HG02970 (cell line): ENCODE measurements at regions not wholly inside any gene's neighbourhood (a gene's known extent, or its start where the extent isn't known, plus 50 kb on each side); places are given as distances from the start of the nearest gene placed in this dataset.

Experiments used
- ATAC-seq: cut with Tn5 transposase; IDR thresholded peaks from one replicate; pipeline ENCODE4 v1.9.1; 2021; ENCODE audit warnings: mild to moderate bottlenecking, moderate library complexity, moderate number of reproducible peaks; ENCODE audit not compliant: unreplicated experiment, low FRiP score

DNA sequence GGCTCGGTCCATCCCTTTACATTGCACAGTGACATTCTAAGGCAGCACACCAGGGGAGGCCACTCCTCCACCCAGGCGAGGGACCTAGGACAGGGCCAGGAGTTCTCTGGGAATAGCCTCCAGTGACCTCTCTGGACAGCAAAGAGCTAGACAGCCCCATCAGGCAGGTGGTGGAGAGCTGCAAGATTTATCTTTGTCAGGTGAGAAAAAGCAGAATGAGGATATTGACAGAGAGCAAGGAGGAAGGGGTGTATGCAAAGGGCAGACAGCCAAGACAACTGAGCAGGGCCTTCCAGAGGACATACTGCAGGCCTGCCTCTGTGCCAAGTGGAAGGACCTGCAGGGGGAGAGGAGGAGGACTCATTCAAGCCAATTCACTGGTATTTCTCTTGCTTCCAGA is 112.4 kb upstream of the MAX start:
- no peak for ATAC-seq

DNA sequence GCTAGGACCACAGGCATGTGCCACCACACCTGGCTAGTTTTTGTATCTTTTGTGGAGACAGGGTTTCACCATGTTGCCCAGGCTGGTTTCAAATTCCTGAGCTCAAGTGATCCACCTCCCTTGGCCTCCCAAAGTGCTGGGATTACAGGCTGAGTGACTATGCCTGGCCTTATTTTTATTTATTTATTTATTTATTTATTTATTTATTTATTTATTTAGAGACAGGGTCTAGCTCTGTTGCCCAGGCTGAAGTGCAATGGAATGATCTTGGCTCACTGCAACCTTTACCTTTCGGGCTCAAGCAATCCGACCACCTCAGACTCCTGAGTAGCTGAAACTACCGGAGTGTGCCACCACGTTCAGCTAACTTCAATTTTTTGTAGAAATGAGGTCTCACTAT is 117.0 kb upstream of the MAX start:
- ATAC-seq: no peak

DNA sequence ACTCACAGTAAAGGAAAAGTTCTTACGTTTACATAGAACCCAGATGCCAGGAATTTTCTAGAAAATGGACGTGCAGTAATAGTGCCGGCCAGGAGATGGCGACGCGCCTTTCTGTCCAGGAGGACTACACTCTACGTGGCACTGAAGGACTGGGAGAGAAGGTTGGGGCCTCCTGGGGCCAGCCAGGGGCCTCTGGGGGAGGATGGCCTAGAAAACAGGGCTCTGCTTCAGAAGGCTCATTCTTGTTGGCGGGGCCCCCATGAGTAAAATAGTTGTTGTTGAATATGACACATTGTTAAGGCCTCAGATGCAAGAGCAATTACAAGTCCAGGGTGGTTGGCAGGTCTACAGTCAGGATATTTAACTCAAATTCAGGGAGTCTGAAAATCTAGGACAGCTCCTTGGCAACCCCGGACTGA is 120.1 kb upstream of the MAX start:
- ATAC-seq: no peak

DNA sequence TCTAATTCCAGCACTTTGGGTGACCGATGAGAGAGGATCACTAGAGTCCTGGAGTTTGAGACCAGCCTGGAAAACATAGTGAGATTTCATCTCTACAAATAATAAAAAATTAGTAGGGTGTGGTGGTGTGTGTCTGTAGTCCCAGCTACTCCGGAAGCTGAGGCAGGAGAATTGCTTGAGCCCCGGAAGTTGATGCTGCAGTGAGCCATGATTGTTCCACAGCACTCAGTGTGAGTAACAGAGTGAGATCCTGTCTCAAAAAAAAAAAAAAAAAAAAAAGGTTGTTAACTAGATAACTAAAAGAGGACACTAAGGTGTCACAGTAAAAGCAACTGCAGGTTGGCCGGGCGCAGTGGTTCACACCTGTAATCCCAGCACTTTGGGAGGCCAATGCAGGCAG is 121.3 kb upstream of the MAX start:
- no peak for ATAC-seq

DNA sequence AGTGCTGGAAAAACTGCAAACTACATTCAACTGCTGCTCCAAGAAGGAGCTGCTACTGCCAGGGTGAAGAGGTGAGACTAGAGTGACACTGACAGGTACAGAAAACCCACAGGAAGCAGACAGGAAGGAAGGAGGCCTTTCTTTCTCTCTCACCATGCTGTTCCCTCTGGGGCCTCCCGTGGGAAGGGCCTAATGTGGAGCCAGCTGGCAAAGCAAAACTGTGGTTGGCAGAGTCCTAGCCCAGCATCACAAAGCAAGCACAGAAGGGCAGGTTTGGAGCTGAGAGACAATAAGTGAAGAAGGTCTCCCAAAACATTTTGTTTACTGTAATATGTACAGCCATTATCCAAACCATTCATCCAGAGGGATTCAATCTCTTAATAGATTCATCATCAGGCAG is 122.5 kb upstream of the MAX start:
- ATAC-seq: no peak

DNA sequence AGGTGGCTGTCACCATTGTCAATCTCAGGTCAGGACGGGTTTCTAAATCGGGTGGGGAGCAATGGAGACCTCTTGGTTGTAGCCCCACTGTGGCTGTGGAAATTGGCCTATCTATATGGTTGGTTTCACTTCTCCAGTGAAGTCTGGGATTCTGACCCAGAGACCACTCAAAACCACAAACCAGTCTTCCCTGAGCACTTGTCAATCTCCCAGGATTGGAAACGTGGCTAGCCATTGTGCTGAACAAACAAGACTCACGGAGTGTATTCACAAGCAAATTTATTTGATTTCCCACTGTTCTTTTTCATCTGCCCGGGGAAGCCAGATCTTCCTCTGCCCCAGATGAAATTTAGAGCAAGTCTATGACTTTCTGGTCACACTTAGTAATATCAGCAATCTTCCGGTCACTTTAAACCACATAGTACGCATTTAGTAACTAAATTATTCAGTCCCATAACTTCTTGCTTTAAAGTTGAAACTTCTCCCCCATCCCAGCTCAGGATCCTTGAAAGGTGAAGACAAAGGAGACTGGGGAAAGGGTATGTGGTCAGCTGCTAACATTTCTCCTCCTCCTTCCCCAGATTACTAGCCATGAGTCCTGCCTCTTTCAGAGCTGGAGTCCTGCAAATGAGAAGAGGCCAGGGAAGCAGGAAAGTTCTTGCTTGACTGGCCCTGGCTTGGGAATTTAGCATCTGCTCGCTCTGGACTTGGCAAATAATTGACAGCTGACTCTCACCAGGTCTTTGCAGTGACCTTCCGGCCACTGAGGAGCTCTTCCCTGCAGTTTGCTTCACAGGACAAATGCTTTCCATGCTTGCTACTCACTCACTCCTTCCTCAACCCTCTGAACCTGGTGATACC is 123.2 kb upstream of the MAX start:
- ATAC-seq: no peak

DNA sequence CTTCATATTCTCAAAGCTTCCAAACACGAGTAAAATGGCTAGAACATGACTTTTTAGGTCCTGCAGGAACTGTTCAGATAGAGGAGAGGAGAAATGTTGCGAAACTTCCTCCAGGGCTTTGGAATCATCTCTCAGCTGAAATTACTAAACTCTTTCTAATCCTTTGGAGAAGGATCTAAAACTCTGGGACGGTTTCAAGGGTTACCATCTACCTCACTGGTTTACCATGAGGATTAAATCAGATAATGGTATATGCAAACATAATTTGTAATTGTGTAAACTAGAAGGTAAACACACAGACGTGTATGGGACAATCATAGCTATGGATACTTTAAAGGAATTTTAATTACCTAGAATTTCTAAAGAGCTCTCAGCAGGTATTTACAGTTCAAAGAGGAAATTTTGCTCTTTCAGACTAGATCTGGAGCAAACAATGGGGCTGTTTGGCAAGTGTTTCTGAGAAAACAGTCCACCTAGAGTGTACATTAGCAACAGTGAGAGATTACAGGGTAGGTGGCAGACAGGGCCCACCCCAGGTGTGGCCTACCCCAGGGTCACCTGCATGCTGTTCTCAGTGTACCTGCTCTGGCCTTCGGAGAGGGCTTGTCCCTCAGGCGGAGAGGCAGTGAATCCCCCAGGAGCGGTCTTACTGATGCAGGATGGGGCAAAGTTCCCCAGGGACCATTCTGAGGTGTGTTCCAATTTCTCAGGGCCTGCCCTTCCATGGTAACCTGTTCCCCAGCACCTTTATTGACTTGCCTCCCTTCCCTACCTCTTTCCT is 124.7 kb upstream of the MAX start:
- ATAC-seq: no peak

DNA sequence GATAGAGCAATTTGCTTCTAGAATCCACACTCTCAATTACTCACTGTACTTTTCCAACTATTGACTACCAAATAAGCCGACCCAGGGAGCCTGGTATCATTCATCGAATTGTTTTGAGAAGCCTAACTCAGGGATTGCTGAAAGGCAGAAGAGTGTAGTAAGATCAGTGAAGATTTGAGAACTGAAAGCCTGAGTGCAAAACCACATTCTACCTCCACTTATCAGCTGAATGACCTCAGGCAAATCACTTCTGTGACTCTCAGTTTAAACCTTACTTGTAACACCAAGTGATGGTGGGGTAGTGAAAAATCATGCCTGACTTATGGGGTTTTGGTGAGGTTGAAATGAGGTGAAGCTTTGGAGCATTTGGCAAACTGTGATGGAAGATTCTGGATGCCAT is 126.1 kb upstream of the MAX start:
- ATAC-seq: peak; percentile 81

DNA sequence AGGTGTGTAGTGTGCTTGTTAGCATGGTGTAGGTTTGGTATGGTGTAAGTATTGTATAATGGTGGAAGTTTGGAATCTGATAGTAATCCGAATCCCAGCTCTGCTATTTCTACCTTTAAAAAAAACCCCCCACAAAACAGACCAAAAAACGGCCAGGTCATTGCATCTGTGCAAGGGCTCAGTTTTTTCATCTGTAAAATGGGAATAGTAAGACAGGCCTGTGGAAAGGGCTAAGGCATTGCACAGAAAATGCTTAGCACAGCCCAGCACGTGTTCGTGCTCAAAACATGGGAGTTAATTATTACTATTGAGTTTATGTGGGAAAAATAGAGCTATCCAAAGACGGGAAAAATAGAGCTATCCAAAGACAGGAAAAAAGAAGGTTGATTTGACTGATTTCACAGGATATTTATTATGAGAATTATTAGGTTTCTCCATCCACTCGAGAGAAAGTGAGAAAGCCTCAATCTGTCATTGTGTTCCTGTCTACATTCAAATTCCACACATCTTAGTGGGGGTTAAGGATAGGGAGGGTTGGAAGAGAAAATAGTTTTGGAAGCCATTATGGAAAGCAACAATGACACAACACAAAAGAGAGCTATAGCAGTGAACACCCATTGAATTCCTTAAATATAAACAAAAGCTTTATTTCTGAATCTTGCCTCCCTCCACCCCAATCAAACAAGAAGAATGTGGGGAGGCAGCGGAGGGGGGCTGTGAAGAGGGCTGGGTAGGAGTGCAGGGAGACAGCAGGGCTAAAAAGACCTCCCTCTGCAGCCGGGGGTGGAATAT is 126.8 kb upstream of the MAX start:
- ATAC-seq: no peak

DNA sequence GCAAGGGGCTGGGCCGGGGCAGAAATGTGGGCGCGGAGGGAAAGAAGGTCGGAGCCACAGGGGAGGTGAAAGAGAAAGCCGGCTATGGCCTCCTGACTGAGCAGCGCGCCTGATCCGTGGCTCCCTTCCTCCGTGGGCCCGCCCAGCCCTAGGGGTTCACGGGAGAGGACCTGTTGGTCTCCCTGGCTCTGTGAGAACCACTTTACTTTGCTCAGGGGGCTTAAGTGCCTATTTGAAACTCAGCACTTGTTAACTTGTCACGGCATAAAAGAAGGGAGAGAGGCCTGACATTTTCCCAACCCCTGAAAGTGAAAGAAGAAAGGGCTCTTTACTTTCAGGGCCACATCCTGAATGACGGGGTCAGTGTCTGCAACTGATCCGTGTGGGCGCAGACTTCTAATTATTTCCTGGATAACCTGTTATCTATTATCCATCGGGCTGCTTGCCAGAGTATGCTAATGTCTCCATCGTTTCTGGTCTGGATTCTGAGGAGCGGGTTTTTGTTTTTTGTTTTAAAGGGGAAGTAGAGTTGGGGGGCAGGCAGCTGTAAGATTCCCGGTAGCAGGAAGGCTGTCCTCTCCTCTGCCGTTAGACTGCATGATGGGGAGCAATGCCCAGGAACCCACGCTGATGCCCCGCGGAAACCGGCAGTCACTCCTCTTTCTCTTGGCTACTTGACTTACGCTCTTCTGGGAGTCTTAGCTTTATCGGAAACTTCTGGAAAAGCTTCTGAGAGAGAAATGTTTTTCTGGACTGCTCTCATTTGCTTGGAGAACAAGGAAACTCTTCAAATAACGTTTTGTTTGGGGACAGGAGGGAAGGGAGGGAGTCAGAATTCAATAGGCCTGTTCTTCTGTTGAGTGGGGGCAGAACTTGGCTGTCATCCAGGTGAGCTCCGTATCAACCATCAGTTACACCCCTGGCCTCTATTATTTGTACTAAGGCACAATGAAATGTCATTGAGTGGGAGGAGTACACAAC is 127.7 kb upstream of the MAX start:
- ATAC-seq: no peak

DNA sequence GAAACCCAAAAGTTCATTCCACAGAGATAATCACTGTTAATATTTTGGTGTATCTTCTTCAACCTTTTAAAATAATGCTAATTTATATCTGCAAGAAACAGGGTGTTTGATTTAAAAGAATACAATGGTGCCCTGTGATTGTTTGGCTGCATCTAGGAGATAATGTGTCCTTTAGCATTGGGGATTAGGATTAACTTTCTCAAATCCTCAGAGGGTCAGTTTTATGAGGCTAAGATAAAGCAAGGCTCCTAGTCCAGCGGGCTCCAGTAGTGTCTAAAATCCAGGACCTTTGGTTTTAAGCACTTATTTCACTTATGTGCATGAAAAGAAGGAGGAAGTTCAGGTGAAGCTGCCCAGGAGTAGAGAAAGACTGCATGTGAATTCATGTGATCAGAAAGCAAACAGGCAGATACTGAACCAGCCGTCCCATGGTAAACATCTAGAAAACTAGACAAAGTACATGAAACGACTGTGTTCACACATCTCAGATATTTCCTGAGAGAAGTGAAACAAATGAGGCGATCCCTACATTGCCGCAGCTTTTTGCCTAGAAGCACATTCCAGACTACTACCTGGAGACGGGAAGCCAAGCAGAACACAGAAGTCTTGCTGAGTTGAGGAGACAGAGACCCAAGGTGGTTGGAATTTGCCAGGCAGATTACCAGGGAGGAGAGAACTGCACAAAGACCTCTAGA is 129.1 kb upstream of the MAX start:
- ATAC-seq: no peak

DNA sequence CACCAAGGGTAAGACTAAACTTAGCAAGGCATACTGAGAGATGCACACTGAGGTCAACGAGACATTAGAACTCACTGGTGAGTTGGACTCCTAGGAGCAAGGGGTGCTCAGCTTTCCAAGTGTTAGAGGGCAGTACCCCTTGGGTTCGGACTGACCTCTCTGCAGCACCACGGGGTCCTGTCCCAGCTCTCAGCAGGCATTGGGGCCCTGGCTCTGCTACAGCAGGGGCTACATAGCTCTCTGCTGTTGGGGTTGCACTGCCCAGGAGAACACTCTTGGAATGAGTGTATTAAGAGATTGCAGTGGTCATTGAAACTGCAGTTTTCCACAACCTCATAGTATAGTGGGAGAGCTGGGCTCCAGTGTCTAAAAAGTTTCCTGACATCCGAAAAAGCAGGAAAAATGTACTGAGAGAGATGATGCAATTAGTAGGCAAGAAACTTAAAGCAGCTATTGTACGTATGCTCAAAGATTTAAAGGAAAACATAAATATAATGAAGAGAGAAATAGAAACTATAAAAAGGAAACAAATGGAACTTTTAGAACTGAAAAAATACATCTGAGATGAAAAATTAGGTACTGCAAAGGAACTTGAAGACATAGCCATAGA is 132.5 kb upstream of the MAX start:
- no peak for ATAC-seq

DNA sequence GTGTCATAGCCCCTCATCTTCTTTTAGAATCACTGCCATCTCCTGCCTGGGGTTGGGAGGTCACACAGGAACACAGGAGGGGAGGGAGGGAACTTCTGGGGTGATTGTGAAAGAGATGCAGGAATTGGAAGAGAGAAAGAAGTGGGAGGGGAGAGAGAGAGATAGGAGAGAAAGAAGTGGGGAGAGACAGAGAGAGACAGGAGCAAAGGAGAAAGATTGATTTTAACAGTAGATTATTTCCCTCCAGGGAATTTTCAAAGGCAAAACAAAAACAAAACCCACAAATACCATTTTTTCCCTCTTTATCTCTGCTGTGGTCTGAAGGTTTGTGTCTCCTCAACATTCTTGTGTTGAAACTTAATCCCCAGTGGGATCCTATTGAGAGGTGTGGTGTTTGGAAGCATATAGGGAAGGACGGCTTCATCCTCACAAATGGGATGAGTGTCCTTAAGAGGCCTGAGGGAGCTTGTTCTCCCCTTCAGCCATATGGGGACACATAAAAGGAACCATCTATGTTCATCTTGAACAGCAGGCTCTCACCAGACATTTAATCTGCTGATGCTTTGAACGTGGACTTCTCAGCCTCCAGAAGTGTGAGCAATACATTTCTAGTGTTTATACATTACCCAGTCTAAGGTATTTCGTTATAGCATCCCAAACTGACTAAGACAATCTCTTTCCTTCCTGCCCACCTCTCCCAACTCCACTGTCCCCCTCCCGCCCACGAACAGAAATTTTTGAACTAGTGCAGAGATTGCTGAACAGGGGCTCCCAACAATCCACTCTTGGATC is 134.9 kb upstream of the MAX start:
- no peak for ATAC-seq

DNA sequence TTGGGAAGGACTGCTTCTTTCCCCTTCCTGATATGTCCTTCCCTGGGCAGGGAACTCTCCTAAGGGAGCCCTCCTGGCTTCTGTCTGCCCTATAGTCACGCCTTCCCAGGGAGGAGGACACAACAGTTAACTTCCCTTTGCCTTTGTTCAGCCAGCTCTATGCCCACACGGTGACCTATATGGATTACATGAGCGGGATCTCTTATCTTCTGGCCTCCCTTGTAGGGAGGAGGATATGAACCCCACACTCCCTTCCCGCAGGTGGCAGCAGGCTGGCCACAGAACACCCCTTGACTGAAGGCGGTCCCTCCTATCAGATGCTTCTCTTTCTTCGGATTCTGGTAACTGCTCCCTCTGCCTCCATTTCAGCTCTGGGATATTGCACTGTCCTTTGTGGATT is 135.6 kb upstream of the MAX start:
- ATAC-seq: no peak

DNA sequence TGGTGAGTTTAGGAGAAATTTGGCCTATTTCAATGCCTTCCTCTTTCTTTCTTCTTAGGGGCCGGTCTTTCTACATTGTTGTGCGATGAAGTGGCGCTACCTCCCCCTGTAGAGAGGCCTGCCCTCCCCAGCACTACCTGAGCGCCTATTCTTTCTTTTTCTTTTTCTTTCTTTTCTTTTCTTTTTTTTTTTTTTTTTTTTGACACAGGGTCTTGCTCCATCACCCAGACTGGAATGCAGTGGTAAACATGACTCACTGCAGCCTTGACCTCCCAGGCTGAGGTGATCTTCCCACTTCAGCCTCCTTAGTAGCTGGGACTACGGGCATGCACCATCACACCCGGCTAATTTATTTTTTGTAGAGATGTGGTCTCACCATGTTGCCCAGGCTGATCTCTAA is 136.1 kb upstream of the MAX start:
- no peak for ATAC-seq

DNA sequence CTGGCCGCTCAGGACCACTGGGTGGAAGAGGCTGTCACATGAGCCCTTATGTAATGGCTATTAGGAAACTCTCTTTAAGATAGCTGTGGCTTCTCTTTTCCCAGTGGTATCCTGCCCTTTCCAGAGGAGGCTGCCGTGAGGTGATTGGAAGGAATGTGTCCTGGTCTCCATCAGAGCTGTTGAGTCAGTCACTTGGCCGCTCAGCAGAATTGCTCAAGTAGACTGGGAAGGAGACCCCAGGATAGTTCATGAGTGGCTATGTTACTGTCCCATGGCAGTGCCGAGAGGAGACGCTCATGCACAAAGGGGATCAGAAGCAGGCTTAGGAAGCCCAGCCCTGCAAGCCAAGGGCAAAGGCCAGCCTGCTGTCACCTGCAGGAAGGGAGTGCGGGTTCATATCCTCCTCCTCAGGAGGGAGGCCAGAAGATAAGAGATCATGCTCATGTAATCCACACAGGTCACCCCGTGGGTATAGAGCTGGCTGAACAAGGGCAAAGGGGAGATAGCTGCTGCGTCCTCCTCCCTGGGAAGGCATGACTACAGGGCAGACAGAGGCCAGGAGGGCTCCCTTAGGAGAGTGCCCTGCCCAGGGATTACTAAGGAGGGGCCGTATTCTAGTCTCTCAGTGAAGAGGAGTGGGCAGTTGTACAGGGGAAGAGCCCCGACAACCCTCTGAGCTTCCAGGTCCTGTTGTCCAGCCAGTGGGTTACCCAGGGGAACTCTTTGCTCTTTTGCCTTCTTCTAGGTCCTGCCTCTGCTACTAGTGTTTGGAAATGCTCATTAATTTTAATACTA is 137.0 kb upstream of the MAX start:
- ATAC-seq: no peak

DNA sequence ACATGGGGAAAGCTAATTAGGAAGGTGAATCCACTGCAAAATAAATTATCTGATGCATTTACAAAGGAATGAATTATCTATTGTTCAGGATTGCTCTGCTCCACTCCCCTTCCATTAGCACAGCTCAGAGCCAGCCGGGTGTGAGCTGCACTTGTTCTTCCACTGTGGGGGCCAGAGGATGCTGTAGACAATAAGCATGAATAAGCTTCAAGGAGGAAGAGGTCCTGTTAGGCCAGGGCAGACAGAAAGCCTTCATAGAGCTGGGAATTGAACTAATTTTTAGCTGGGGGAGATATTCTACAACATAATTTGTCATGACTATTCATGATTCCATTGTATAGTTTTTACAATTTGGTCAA is 137.6 kb upstream of the MAX start:
- no peak for ATAC-seq
